DOHH2 (cell line): ENCODE measurements at regions not wholly inside any gene's neighbourhood (a gene's known extent, or its start where the extent isn't known, plus 50 kb on each side); places are given as distances from the start of the nearest gene placed in this dataset.

Experiments used
- CTCF ChIP-seq: fragments of 200-600 bp; sonication (generic); IDR thresholded peaks from one replicate; pipeline ENCODE4 v1.5.1; 2014; ENCODE audit warnings: antibody characterized with exemption, mild to moderate bottlenecking, low read depth, low read length; ENCODE audit not compliant: poor library complexity, severe bottlenecking
- EZH2phosphoT487 ChIP-seq: fragments of 200-600 bp; sonication (generic); IDR thresholded peaks from 2 replicates; pipeline ENCODE4 v1.6.1; 2017; ENCODE audit warnings: borderline replicate concordance, mild to moderate bottlenecking, antibody characterized with exemption, low read length, moderate library complexity, mixed read lengths

DNA sequence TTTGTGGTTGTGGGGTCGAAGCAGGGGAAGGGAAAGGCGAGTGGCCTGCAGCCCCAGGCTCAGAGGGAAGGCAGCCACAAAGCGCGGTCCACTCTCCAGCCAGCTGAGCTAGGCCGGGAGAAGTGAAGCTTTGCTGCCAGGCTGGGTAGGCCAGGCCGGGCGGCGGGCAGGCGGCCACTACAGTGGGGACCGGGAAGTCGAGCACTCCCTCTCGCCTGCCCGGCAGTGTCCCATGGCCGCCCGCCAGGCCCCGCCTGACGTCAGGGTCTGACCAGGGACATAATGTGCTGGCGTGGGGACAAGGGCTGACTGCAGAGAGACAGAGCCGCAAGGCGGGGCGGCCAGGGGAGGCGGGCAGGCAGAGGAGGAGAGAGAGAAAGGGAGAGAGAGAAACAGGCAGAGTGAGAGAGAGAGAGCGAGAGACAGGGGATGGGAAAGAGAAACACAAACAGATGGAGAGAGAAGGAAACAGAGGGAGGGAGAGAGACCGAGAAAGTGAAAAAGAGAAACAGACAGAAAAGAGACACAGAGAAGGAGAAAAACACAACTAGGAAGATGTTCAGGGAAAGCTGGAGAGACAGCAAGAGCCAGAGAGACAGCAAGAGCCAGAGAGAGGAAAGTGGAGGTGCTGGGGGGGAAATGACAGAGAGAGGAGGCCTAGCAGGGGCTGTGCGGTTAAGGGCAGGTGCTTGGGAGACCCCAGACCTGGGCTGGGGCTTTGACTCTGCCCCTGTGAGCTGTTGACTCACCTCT is 94.5 kb upstream of the PTPN1 start:
- TF ChIP-seq CTCF (no peak), EZH2phosphoT487 (no peak)
